Kidney tubule cell (primary cell): ENCODE measurements at regions not wholly inside any gene's neighbourhood (a gene's known extent, or its start where the extent isn't known, plus 50 kb on each side); places are given as distances from the start of the nearest gene placed in this dataset.
"Not testable (repeated sequence)": the region's sequence is repeated elsewhere in the genome, so short reads cannot be mapped to it uniquely, and the experiment has no call there.

Source experiments
- DNase-seq: peaks from one replicate; pipeline ENCODE4 v3.0.0-alpha.2; 2018; ENCODE audit warnings: low spot score

DNA sequence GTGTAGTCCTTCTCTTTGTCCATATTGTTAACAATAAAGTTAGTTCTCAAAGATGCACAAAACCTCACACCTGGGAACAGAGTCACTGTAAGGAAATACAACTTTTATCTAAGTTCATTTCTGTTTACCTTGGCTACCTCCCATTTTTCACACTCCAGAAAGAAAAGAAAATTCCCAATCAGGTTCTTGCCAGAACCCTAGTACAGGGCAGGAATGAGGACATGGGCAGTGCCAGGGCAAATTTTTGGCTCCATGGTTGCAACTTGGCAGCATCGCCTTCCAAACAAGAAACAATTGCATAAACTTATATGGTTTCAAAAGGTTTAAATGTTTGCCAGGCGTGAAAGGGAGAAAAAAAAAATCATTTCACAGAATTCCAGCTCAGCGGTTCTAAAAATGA is 296.3 kb upstream of the PRKD1 start:
- no peak for DNase-seq

- no peak for DNase-seq
Observed at GRCh38 chr14:30225176-30225575, 297.5 kb upstream of the PRKD1 start.

- no peak for DNase-seq
Observed at GRCh38 chr14:30227436-30227835, 299.8 kb upstream of the PRKD1 start.

- peak; percentile 70 for DNase-seq
Observed at GRCh38 chr14:30227876-30228275, 300.2 kb upstream of the PRKD1 start.

- DNase-seq: no peak
Observed at GRCh38 chr14:30230719-30231118, 303.1 kb upstream of the PRKD1 start.

DNA sequence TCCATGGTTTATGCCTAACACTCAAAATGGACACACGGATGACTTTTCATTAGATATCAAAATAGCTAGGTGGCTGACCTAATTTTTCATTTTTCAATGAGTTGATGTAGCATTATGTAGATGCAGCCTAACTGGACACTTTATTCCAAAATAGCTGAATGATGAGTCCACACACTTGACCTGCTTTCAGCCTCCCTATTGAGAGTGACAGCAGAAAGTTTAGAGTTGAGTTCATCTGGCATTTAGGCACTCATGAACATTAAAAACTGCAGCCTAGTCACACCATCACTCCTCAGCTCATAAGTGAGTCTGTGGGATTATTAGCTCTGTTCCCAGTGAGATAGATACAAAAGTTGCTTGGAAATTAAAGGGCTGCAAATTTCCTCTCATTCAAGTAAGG is 307.3 kb upstream of the PRKD1 start:
- DNase-seq: no peak

GRCh38 chr14:30235485-30235884 is 307.8 kb upstream of the PRKD1 start:
- no peak for DNase-seq

GRCh38 chr14:30238936-30239335 is 311.3 kb upstream of the PRKD1 start:
- no peak for DNase-seq

- no peak for DNase-seq
Observed at GRCh38 chr14:30240018-30240417, 312.4 kb upstream of the PRKD1 start.

- DNase-seq: no peak
Observed at GRCh38 chr14:30240685-30241084, 313.0 kb upstream of the PRKD1 start.

- DNase-seq: no peak
Observed at GRCh38 chr14:30242744-30243143, 315.1 kb upstream of the PRKD1 start.

- no peak for DNase-seq
Observed at GRCh38 chr14:30243207-30243606, 315.6 kb upstream of the PRKD1 start.

DNA sequence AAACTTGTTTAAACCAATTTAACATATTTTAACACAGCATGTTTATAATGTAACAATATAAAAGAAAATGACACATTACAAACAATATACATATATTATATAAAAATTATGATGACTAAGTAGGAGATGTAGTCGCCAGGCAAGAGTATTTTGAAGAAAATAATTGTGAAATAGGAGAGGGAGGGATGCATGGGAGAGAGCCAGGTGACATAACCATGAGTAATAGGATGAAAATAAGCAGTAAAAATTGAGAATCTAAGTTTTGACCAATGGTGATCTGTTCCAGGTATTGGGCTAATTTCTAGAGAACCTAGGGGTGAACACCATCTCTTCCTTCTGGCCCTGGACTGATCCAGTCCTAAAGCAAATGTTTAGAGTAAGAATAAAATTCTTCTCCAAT is 315.2 kb upstream of the G2E3 start:
- DNase-seq: peak; percentile 30

DNA sequence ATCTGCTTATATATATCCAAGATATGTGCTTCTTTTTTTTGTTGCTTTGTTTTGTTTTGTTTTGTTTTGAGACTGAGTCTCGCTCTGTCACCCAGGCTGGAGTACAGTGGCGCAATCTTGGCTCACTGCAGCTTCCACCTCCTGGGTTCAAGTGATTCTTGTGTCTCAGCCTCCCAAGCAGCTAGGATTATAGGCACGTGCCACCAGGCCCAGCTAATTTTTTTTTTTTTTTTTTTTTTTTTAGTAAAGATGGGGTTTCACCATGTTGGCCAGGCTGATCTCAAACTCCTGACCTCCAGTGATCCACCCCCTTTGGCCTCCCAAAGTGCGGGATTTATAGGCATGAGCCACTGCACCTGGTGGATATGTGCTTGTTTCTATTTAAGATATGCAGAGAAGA is 314.6 kb upstream of the G2E3 start:
- not testable (repeated sequence) for DNase-seq

GRCh38 chr14:30251017-30251416 is 307.9 kb upstream of the G2E3 start:
- DNase-seq: no peak

GRCh38 chr14:30251557-30252100 is 307.3 kb upstream of the G2E3 start:
- no peak for DNase-seq

DNA sequence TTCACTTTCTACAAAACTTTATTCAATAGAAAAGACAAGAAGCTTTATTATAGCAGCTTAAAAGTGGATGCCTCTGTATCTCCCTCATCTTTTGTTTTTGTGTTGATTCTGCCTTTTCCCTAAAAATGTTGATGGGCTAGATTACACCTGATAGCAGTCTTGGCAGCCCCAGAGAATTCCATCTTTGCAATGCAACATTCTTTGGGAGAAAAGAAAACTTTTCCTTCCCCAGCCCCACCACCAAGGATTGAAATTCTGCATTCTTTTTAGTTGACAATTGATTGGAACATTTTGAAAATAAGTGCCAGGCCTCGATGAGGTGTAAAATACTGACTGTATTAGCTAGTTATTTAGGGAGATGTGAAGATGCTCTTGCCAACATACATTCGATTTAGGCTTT is 306.8 kb upstream of the G2E3 start:
- DNase-seq: no peak

DNA sequence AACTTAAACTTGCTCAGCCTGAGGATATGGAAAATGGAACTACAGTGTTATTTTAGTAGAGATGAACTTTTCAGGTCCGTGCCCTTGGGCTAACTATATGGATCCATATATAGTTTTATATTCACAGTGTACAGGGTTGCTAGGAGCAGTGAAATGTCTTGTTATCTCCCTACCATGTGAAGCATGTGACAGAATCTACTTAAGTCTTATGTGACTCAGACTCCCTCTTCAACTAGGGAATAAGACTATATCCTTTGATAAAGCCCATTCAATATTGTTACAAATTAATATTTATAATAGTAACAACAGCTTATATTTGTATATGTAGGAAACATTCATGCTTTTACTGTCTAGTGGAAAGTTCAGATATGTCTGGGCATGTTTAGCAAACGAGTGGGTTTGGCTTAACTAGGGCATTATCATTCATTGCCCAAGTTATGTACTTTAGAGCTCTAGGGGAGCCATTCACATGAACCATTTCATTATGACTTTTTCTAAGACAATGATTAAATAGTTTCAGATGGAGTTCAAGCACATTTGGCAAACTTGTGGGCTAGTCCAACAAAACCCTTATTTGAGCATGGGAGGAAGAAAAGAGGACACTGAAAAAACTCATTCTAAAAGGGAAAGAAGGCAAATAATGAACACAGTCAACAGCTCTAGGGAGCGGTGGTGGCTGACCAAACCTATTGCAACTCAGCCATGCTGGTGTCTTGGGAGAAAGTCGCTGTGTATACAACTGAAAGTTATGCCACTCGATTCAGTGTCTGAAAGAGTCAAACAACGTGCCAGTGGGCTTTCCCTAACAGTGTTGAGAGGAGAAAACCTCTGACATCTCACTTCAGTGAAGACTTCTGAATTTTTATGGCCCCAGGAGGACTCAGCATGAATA is 305.9 kb upstream of the G2E3 start:
- no peak for DNase-seq

- no peak for DNase-seq
Observed at GRCh38 chr14:30256627-30257026, 302.3 kb upstream of the G2E3 start.

DNA sequence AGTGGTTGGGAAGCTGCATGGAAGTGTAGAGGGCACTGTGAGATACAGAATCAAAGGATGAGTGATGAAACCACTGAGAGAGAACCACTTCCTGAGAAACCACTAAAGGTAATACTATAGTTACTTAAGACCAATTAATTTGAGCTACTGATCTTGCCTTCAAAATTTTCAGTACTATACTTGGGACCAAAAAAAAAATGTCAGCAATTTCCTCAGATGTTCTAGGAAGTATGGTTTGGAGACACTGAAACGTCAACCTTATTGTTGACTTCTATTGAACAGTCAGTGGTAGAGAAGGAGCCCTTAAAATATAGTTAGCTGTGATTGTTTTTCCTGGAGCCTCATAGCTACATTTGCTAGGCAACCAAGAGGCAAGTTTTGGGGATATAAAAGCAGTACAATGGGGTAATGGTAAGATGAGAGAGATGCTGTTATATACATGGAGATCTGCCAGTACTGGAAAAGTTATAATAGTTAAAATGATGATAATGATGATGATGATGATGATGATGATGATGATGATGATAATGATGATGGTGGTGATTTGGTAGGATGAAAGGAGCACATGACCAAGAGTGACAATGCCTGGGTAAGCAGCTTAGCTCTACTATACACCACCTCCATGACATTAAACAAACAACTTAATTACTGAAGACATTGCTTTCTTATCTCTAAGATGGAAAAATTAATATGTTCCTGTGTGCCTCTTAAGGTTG is 300.9 kb upstream of the G2E3 start:
- no peak for DNase-seq

- DNase-seq: no peak
Observed at GRCh38 chr14:30260833-30261607, 297.9 kb upstream of the G2E3 start.

DNA sequence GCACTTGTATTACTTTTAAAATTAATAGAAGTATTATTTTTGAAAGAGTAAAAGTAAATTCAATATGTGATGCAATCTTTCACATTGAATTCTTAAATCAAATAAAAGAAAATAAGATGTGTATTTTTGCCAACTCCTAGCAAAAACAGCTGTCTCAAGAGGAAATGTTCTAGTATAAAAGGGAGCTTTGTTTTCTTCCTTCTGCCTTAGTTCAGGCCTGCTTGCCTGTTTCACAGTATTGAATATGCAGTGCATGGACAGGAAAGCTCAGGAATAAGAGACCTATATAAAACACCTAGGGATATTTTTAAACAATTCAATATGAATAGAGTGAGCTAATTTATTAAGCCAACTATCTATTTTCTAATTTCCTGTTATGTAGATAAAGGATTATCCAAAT is 294.8 kb upstream of the G2E3 start:
- no peak for DNase-seq
